GM12872 (cell line): ENCODE measurements at regions not wholly inside any gene's neighbourhood (a gene's known extent, or its start where the extent isn't known, plus 50 kb on each side); places are given as distances from the start of the nearest gene placed in this dataset.

Source experiments
- TF ChIP-seq, protein P1 (sequence below): IDR thresholded peaks from 3 replicates; pipeline ENCODE4 v1.5.1; 2011; ENCODE audit warnings: low read depth, mild to moderate bottlenecking, low read length, moderate library complexity; ENCODE audit not compliant: insufficient read depth

DNA sequence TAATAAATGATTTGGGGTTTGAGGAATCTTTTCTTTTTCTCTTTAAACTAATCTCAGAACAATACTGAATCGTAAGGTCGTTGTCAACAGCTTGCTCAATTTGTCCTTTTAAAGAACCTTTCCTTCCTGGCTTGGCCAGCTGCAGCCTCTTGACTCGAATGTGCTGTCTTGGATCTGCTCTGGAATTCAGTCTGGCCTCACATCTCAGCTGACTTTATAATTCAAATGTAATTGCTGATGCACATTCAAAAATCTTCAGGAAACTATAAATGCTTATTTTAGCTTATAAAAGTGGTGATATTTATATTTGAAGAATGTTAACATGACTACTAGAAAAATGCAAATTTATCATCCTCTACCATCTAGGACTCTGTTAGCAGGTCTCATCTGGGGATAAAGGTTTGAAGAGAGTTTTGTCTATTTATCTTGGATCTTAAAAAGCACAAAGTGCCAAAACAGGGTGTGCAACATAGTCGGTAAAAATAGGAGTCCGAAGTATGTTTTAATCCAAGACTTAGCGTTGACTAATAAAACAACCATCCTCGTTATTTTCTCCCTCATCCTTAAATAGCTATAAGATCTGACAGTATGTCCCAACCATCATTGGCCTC lies 1035.2 kb downstream of the MCTP2 start:
- TF ChIP-seq, protein P1, sequence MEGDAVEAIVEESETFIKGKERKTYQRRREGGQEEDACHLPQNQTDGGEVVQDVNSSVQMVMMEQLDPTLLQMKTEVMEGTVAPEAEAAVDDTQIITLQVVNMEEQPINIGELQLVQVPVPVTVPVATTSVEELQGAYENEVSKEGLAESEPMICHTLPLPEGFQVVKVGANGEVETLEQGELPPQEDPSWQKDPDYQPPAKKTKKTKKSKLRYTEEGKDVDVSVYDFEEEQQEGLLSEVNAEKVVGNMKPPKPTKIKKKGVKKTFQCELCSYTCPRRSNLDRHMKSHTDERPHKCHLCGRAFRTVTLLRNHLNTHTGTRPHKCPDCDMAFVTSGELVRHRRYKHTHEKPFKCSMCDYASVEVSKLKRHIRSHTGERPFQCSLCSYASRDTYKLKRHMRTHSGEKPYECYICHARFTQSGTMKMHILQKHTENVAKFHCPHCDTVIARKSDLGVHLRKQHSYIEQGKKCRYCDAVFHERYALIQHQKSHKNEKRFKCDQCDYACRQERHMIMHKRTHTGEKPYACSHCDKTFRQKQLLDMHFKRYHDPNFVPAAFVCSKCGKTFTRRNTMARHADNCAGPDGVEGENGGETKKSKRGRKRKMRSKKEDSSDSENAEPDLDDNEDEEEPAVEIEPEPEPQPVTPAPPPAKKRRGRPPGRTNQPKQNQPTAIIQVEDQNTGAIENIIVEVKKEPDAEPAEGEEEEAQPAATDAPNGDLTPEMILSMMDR: no peak

DNA sequence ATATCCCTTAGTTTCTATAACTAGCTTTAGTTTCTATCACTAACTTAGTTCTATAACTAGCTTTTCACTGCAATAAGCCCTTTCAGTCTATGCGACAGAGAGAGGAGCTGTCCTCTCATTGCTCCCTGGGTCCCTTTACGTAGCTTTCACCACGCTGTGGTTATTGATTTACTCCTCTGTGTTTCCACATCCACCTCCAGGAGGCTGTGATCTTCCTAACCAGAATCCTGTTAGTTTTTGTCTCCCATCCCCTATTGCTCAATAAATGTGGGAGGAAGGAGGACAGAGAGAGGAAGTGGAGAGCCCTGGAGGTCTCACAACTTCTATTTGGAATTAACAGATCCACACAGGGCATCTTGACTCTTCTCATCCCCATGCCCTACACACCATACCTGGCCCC lies 1036.1 kb downstream of the MCTP2 start:
- TF ChIP-seq, protein P1: no peak

DNA sequence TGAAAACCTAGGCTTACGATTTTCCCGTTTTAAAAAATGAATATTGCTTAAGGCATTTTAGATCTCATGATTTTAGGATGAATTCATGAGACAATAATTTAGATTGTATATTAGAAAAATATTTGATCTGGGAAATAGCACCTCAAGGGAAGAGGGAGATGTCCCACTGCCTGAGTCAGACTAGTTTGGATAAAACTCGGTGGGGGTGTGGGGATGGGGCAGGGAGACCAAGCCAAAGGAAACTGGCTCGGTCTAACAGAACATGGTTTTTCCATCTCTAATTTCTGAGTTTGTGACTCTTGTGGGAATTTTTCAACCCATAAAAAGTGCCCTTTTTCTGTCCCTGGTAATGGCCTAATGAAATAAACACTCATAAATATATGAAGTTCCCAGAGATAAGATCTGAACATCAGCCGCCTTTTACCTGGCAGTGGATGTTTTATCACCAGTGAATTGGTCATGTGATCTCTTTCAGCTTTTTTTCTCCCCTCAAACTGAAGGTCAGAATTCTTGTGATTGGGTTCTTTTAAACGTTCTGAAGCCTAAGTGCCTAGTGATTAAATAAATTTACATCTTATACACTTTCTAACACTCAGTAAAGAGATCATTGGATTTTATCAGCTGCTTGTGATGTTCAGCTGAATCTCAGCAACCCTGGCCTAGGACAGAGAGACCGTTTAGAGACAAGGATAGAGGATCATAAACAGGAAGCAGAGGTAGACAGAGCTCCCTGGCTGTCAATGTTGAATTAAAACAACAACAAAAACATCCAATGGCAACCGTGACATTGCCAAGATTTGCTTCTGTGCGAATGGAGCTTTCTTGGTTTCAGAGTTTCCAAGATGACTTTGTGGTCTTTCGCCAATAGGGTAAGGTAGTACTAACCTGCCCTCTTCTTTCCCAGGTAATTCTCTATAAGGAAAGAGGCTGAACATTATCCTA lies 1038.2 kb downstream of the MCTP2 start:
- TF ChIP-seq, protein P1: no peak

DNA sequence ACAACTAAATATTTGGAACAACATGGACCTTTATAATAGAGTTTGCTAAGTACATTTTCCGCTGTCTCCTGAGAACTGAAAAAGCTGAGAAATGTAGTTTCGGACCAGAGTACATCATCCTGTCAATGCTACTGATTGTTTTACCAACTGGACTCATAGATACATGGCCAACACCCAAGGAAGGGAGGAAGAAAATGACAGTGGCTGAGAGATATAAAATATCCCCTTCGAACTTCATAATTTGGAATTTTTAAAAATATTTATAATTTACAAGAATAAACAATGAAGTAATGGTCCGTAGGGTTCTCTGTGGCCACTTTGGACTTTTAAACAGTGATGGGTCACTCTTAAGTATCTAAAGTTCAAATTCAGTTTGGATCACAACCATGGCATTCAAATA lies 1042.7 kb downstream of the MCTP2 start:
- TF ChIP-seq, protein P1: no peak

DNA sequence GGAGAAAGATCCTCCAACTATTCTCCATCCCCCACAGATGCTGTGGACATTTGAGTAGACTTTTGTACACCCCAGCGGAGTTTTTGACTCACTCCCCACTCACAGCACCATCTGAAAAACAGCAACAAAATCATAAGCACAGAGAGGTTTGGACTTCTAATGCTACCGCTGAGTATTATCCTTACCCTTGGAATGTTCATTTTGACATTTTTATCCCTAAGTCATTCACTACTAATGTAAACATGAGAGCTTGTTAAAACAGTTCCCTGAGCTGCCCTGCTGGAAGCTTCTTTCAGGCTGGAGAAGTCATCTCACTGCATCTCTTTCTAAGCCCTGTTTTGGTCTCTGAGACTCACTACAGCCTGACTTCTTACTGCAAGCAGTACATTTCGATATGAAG lies 1045.9 kb downstream of the MCTP2 start:
- TF ChIP-seq, protein P1: no peak

DNA sequence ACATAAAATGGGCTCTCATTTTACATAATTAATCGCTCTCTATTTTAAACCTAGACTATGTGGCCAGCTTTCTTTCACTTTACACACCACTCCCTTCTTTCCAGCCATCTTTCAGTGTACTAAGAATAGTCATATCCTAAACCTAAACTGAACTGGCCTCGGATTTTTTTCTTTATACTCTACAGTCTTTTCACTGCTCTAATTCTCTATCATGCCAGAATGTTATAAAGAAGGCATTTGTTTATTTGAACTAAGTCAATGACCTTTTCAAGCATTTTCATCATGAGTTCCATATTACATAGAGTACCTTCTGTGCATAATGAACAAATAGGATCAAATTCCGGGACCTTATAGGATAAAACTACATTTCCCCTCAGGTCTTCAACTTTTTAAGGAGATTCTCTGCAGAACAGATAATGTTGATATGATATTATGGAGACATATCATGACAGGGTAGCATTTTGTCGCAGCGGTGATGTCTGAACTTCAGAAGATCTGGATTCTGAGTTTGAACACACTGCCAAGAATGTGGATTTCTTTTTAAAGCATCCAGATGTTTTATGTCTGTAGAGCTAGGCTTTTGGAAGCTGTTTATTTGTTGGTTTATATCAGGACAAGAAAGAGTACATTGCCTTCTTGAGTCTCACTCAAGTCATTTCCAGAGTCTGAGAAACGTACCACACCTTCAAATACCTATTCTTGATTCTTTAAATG lies 1047.3 kb downstream of the MCTP2 start:
- TF ChIP-seq, protein P1: no peak
